Gastrocnemius medialis (tissue), 4 donors: ENCODE measurements at regions not wholly inside any gene's neighbourhood (a gene's known extent, or its start where the extent isn't known, plus 50 kb on each side); places are given as distances from the start of the nearest gene placed in this dataset.

ENCODE experiments used
- CTCF ChIP-seq, 5 experiments: fragments of 450-650 bp in 3 of 5; fragments of 200-600 bp in 2 of 5; sonication (generic) in 2 of 5; IDR thresholded peaks in 4 of 5; conservative IDR thresholded peaks in 1 of 5; 1 replicate in 4 of 5; 2 replicates in 1 of 5; pipeline ENCODE4 v1.5.1; 2016 to 2019; ENCODE audit warnings: antibody characterized with exemption in 5 of 5, mild to moderate bottlenecking in 3 of 5, moderate library complexity in 3 of 5
- POLR2A ChIP-seq, 2 donors: fragments of 450-650 bp; IDR thresholded peaks; one replicate each; pipeline ENCODE4 v1.6.1; 2017; ENCODE audit warnings: antibody characterized with exemption in 2 of 2, mild to moderate bottlenecking in 2 of 2, moderate library complexity in 2 of 2

- TF ChIP-seq CTCF (IDR thresholded peaks at IDR 0.05 in 4 of 5, conservative IDR thresholded peaks at IDR 0.05 in 1 of 5) (no peak), POLR2A (IDR thresholded peaks at IDR 0.05) (no peak)
Observed at GRCh38 chr2:57809230-57809629, 237.4 kb upstream of the VRK2 start.
